OCI-LY7 (cell line): ENCODE measurements at regions not wholly inside any gene's neighbourhood (a gene's known extent, or its start where the extent isn't known, plus 50 kb on each side); places are given as distances from the start of the nearest gene placed in this dataset.

Source experiments
- EZH2phosphoT487 ChIP-seq: fragments of 200-600 bp; sonication (generic); IDR thresholded peaks from 2 replicates; pipeline ENCODE4 v1.6.1; 2018; ENCODE audit warnings: low read depth, borderline replicate concordance, mild to moderate bottlenecking, mixed run types, antibody characterized with exemption, low read length, moderate library complexity, mixed read lengths
- TF ChIP-seq, protein P1 (sequence below): fragments of 200-600 bp; sonication (generic); conservative IDR thresholded peaks from 2 replicates; pipeline ENCODE4 v1.5.1; 2014; ENCODE audit warnings: mild to moderate bottlenecking, antibody characterized with exemption, low read length, moderate library complexity, mixed read lengths

DNA sequence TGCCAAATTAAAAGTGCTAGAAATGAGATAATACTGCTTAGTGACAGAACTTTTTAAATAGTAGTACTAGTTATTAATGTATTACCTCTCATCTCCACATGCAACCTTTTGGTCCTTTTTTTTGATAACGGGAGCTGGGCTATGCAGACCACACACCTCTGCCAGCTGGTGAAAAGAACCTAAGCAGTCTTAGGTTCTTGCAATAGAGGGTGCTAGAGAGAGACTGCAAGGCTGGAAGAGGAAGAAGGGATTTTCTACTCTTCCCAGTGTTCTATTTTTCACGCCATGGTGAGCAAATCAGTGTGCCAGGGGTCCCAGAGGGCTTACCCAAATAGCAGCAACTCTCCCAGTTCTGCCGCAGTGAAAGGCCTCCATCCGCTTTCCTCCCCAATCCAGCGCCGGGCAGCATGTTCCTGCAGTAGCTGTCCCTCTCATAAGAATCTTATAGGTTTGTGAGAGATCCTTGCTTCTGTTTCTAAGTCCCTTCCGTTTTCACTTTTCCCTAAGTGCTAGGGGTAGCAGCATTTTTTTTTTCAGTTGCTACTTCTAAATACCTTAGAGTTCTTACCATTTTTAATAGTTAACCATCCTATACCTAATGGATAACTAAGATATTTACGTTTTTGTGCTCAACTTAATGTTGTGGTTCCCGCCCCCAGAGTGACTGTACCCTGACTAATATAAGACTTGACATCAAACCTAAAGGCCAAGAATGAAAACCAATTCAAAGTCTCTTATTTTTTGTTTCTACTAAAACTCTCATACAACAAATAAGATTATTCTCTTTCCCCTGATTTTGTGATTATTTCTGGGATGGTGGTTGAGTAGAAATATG lies 69.4 kb upstream of the UBE2E3 start:
- TF ChIP-seq, protein P1, sequence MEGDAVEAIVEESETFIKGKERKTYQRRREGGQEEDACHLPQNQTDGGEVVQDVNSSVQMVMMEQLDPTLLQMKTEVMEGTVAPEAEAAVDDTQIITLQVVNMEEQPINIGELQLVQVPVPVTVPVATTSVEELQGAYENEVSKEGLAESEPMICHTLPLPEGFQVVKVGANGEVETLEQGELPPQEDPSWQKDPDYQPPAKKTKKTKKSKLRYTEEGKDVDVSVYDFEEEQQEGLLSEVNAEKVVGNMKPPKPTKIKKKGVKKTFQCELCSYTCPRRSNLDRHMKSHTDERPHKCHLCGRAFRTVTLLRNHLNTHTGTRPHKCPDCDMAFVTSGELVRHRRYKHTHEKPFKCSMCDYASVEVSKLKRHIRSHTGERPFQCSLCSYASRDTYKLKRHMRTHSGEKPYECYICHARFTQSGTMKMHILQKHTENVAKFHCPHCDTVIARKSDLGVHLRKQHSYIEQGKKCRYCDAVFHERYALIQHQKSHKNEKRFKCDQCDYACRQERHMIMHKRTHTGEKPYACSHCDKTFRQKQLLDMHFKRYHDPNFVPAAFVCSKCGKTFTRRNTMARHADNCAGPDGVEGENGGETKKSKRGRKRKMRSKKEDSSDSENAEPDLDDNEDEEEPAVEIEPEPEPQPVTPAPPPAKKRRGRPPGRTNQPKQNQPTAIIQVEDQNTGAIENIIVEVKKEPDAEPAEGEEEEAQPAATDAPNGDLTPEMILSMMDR, result no peak
- TF ChIP-seq EZH2phosphoT487, result no peak
